ENCODE measurements at regions not wholly inside any gene's neighbourhood (a gene's known extent, or its start where the extent isn't known, plus 50 kb on each side); places are given as distances from the start of the nearest gene placed in this dataset.
A peak's percentile ranks its signal among the peaks of the same experiment; 100 is the strongest.
"Not testable (repeated sequence)": the region's sequence is repeated elsewhere in the genome, so short reads cannot be mapped to it uniquely, and the experiment has no call there.

GRCh38 chr17:20848869-20849443, 193.9 kb downstream of the USP22 start:
- not testable (repeated sequence) for H3K36me3 ChIP-seq (ENCODE audit: control insufficient read depth, insufficient read depth, low read length); H3K4me3 ChIP-seq (ENCODE audit: low read depth, low read length)

GRCh38 chr17:20851591-20852238, 191.1 kb downstream of the USP22 start:
- H3K9ac ChIP-seq (ENCODE audit: low read length), result peak overlapping the region; percentile 51
- not testable (repeated sequence) for H3K4me3 ChIP-seq (ENCODE audit: low read depth, low read length); H3K4me1 ChIP-seq (ENCODE audit: control insufficient read depth, insufficient read depth, low read length); H3K9me3 ChIP-seq (ENCODE audit: control insufficient read depth, insufficient read depth, low read depth, low read length); H3K36me3 ChIP-seq (ENCODE audit: control insufficient read depth, insufficient read depth, low read length); H3K27ac ChIP-seq (ENCODE audit: low read depth, low read length)
- H3K27me3 ChIP-seq (ENCODE audit: control insufficient read depth, insufficient read depth, low read length), result peaks cover 22% of the 10 kb centered on the region

More at GRCh38 chr17:20848869-20849443, 193.9 kb downstream of the USP22 start:
- H3K9me3 ChIP-seq (ENCODE audit: control insufficient read depth, insufficient read depth, low read depth, low read length); H3K9ac ChIP-seq (ENCODE audit: low read length); H3K4me1 ChIP-seq (ENCODE audit: control insufficient read depth, insufficient read depth, low read length); H3K27ac ChIP-seq (ENCODE audit: low read depth, low read length): not testable (repeated sequence)
- peaks cover 22% of the 10 kb centered on the region for H3K27me3 ChIP-seq (ENCODE audit: control insufficient read depth, insufficient read depth, low read length)

GRCh38 chr17:20852239-20852989, 190.4 kb downstream of the USP22 start:
- Histone ChIP-seq H3K9ac (ENCODE audit: low read length) (peak overlapping the region; percentile 51), H3K27me3 (ENCODE audit: control insufficient read depth, insufficient read depth, low read length) (peaks cover 22% of the 10 kb centered on the region), H3K4me3 (ENCODE audit: low read depth, low read length) (no peak overlapping the region; the same call in none of the 2 replicates), H3K4me1 (ENCODE audit: control insufficient read depth, insufficient read depth, low read length) (peaks cover 4% of the 10 kb centered on the region; the same call in 1 of the 2 replicates), H3K27ac (ENCODE audit: low read depth, low read length) (no peak overlapping the region), H3K36me3 (ENCODE audit: control insufficient read depth, insufficient read depth, low read length) (no peaks in the 10 kb centered on the region), H3K9me3 (ENCODE audit: control insufficient read depth, insufficient read depth, low read depth, low read length) (no peaks in the 10 kb centered on the region)

- no peak overlapping the region for H3K27ac ChIP-seq (ENCODE audit: low read depth, low read length)
- no peaks in the 10 kb centered on the region for H3K36me3 ChIP-seq (ENCODE audit: control insufficient read depth, insufficient read depth, low read length)
- peak overlapping the region; percentile 51 for H3K9ac ChIP-seq (ENCODE audit: low read length)
- no peak overlapping the region; the same call in none of the 2 replicates for H3K4me3 ChIP-seq (ENCODE audit: low read depth, low read length)
- peaks cover 4% of the 10 kb centered on the region; the same call in 1 of the 2 replicates for H3K4me1 ChIP-seq (ENCODE audit: control insufficient read depth, insufficient read depth, low read length)
- peaks cover 22% of the 10 kb centered on the region for H3K27me3 ChIP-seq (ENCODE audit: control insufficient read depth, insufficient read depth, low read length)
- no peaks in the 10 kb centered on the region for H3K9me3 ChIP-seq (ENCODE audit: control insufficient read depth, insufficient read depth, low read depth, low read length)
These were observed 189.8 kb downstream of the USP22 start for GRCh38 chr17:20852990-20853370.

GRCh38 chr17:20855910-20856470, 186.8 kb downstream of the USP22 start:
- not testable (repeated sequence) for H3K27ac ChIP-seq (ENCODE audit: low read depth, low read length); H3K9ac ChIP-seq (ENCODE audit: low read length); H3K36me3 ChIP-seq (ENCODE audit: control insufficient read depth, insufficient read depth, low read length); H3K9me3 ChIP-seq (ENCODE audit: control insufficient read depth, insufficient read depth, low read depth, low read length); H3K4me3 ChIP-seq (ENCODE audit: low read depth, low read length); H3K4me1 ChIP-seq (ENCODE audit: control insufficient read depth, insufficient read depth, low read length)
- H3K27me3 ChIP-seq (ENCODE audit: control insufficient read depth, insufficient read depth, low read length), result peaks cover 22% of the 10 kb centered on the region

GRCh38 chr17:20866444-20867209, 176.2 kb downstream of the USP22 start:
- H3K4me3 ChIP-seq (ENCODE audit: low read depth, low read length); H3K9ac ChIP-seq (ENCODE audit: low read length); H3K4me1 ChIP-seq (ENCODE audit: control insufficient read depth, insufficient read depth, low read length); H3K27me3 ChIP-seq (ENCODE audit: control insufficient read depth, insufficient read depth, low read length); H3K36me3 ChIP-seq (ENCODE audit: control insufficient read depth, insufficient read depth, low read length); H3K27ac ChIP-seq (ENCODE audit: low read depth, low read length); H3K9me3 ChIP-seq (ENCODE audit: control insufficient read depth, insufficient read depth, low read depth, low read length): not testable (repeated sequence)

GRCh38 chr17:20867436-20867937, 175.3 kb downstream of the USP22 start:
- H3K9ac ChIP-seq (ENCODE audit: low read length); H3K4me1 ChIP-seq (ENCODE audit: control insufficient read depth, insufficient read depth, low read length); H3K36me3 ChIP-seq (ENCODE audit: control insufficient read depth, insufficient read depth, low read length); H3K9me3 ChIP-seq (ENCODE audit: control insufficient read depth, insufficient read depth, low read depth, low read length); H3K4me3 ChIP-seq (ENCODE audit: low read depth, low read length); H3K27me3 ChIP-seq (ENCODE audit: control insufficient read depth, insufficient read depth, low read length); H3K27ac ChIP-seq (ENCODE audit: low read depth, low read length): not testable (repeated sequence)

GRCh38 chr17:20867938-20868661, 174.7 kb downstream of the USP22 start:
- H3K9me3 ChIP-seq (ENCODE audit: control insufficient read depth, insufficient read depth, low read depth, low read length); H3K27me3 ChIP-seq (ENCODE audit: control insufficient read depth, insufficient read depth, low read length); H3K36me3 ChIP-seq (ENCODE audit: control insufficient read depth, insufficient read depth, low read length); H3K4me1 ChIP-seq (ENCODE audit: control insufficient read depth, insufficient read depth, low read length); H3K27ac ChIP-seq (ENCODE audit: low read depth, low read length): not testable (repeated sequence)
- Histone ChIP-seq H3K9ac (ENCODE audit: low read length) (peak overlapping the region; percentile 77), H3K4me3 (ENCODE audit: low read depth, low read length) (peak overlapping the region; percentile 68)

- H3K27me3 ChIP-seq (ENCODE audit: control insufficient read depth, insufficient read depth, low read length); H3K36me3 ChIP-seq (ENCODE audit: control insufficient read depth, insufficient read depth, low read length); H3K4me1 ChIP-seq (ENCODE audit: control insufficient read depth, insufficient read depth, low read length); H3K27ac ChIP-seq (ENCODE audit: low read depth, low read length); H3K9me3 ChIP-seq (ENCODE audit: control insufficient read depth, insufficient read depth, low read depth, low read length): not testable (repeated sequence)
- peak overlapping the region; percentile 68 for H3K4me3 ChIP-seq (ENCODE audit: low read depth, low read length)
- H3K9ac ChIP-seq (ENCODE audit: low read length), result peak overlapping the region; percentile 77
These were observed 174.2 kb downstream of the USP22 start for GRCh38 chr17:20868662-20869007.

GRCh38 chr17:20873173-20873572, 169.6 kb downstream of the USP22 start:
- not testable (repeated sequence) for H3K9me3 ChIP-seq (ENCODE audit: control insufficient read depth, insufficient read depth, low read depth, low read length); H3K4me3 ChIP-seq (ENCODE audit: low read depth, low read length); H3K4me1 ChIP-seq (ENCODE audit: control insufficient read depth, insufficient read depth, low read length); H3K36me3 ChIP-seq (ENCODE audit: control insufficient read depth, insufficient read depth, low read length); H3K27ac ChIP-seq (ENCODE audit: low read depth, low read length); H3K9ac ChIP-seq (ENCODE audit: low read length); H3K27me3 ChIP-seq (ENCODE audit: control insufficient read depth, insufficient read depth, low read length)

Measured in HUES6 (cell line).